HG02981 (cell line): ENCODE measurements at regions not wholly inside any gene's neighbourhood (a gene's known extent, or its start where the extent isn't known, plus 50 kb on each side); places are given as distances from the start of the nearest gene placed in this dataset.
"Not testable (repeated sequence)": the region's sequence is repeated elsewhere in the genome, so short reads cannot be mapped to it uniquely, and the experiment has no call there.

Source experiments
- ATAC-seq: cut with Tn5 transposase; IDR thresholded peaks from one replicate; pipeline ENCODE4 v1.9.1; 2021; ENCODE audit warnings: mild to moderate bottlenecking, moderate library complexity; ENCODE audit not compliant: unreplicated experiment

GRCh38 chr12:68539615-68539952, 71.1 kb upstream of the RAP1B start:
- no peak for ATAC-seq

DNA sequence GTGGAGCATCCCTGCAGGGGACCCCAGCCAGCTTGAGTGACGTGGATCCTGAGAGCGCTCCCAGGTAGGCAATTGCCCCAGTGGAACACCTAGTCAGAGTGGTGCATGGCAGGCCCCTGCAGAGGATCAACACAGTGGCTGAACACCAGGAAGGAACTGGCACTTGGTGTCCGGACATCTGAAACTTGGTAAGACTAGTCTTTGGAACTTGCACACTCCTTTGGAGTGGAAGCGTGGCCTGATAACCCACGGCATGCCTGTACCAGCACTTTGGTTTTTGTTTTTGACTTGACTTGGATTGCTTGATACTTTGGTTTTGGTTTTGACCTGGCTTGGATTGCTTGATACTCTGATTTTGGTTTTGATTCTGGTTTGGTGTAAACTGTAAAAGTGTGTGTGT, 69.9 kb upstream of the RAP1B start:
- ATAC-seq: not testable (repeated sequence)

DNA sequence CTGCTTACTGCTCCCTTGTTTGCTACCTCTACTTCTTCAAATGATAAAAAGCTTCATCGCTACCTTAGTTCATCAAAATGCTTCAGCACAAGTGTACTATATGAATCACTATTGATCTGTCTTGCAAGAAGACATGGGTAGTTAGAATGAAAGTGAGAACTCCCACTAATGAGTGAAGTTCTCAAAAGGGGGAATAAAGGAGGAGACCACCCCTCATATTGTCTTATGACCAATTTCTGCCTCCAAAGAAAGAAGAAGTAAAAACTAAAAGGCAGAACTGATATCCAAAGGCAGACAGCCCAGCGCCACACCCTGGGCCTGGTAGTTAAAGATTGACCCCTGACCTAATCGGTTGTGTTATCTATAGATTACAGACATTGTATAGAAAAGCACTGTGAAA, 63.4 kb upstream of the RAP1B start:
- ATAC-seq: not testable (repeated sequence)

- not testable (repeated sequence) for ATAC-seq
Observed at GRCh38 chr12:68552605-68553195, 58.0 kb upstream of the RAP1B start.

DNA sequence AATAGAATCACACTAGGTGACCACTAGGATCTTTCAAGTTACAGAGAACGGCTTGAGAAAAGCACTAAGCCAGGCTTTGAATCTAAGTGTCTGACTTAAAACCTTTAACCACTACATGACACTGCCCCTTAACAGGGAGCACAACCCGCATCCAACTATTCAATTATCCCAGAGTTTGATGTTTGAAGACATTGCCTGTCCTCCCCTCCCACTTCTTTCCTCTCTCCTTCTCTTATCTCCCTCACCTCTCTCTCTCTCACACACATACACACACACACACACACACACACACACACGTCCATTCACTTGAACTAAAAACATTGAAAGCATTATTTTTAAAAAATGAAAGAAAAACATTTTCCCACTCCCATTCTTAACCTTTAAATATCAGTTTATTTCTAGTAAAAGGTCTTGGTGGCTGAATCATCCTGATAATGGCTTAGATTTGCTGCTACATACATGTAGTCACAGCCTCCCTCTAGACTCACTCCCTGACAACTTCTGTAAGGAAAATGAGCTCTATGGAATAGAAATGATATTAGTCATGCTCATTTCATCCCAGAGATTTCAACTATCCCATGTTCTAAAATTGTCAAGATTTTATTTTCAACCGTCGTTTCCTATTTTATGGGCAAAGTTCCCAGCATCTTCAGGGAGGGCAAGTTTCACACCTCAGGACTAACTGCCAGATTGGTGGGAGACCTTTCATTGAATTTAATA, 53.5 kb upstream of the RAP1B start:
- ATAC-seq: no peak

GRCh38 chr12:68559246-68559645, 51.5 kb upstream of the RAP1B start:
- ATAC-seq: no peak

- ATAC-seq: no peak
Observed at GRCh38 chr12:68559984-68560850, 50.5 kb upstream of the RAP1B start.

DNA sequence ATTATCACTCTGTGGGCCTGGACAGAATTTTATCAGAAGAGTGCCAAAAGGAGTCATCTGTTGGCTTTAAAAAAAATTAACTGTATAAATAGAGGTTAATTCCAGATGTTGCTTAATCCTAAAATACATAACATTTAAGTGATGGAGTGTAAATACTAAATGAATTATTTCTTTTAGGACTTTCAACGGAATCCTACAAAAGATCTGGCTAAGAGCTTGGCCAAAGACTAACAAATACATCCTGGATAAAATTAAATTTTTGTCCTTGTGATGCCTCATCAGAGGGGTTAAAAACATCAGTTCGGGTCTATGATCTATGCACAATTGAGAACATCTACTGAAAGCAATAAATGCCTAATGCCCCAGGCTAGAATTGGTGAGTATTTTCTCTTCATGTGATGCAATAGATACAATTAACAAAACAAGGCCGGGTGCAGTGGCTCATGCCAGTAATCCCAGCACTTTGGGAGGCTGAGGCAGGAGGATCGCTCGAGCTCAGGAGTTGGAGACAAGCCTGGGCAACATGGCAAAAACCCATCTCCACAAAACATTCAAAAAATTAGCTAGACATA, 49.8 kb upstream of the RAP1B start:
- ATAC-seq: no peak
